ENCODE measurements at regions not wholly inside any gene's neighbourhood (a gene's known extent, or its start where the extent isn't known, plus 50 kb on each side); places are given as distances from the start of the nearest gene placed in this dataset.

DNA sequence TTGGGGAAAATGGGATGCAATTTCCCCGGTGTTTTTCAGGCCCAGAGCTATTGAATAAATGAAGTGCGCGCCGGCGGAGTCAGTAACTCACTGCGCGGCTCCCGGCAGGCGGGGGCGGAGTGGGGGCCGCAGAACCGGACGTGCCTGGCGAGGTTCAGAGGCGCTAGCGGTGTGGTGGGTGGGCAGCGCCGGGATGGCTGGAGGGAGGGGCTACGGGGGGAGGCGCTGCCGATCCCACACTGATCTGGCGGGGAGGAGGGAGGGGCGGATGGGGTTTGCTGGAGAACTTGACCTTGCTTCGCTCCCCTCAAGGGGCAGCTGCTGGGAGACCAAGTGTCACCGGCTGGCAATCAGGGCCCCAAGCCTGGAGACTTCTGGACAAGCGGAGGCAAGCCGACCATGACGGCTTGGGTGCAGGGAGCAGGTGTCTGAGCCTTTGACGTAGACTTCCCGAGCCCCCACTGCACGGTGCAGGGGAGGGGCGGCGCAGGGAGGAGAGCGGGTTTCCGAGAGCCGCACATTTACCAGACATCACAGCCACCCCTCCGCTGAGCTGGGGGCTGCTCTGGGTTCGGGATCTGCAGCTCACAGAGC, 174.1 kb upstream of the RTL1 start:
- TF ChIP-seq, protein P1, sequence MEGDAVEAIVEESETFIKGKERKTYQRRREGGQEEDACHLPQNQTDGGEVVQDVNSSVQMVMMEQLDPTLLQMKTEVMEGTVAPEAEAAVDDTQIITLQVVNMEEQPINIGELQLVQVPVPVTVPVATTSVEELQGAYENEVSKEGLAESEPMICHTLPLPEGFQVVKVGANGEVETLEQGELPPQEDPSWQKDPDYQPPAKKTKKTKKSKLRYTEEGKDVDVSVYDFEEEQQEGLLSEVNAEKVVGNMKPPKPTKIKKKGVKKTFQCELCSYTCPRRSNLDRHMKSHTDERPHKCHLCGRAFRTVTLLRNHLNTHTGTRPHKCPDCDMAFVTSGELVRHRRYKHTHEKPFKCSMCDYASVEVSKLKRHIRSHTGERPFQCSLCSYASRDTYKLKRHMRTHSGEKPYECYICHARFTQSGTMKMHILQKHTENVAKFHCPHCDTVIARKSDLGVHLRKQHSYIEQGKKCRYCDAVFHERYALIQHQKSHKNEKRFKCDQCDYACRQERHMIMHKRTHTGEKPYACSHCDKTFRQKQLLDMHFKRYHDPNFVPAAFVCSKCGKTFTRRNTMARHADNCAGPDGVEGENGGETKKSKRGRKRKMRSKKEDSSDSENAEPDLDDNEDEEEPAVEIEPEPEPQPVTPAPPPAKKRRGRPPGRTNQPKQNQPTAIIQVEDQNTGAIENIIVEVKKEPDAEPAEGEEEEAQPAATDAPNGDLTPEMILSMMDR (conservative IDR thresholded peaks at IDR 0.05; ENCODE audit: low read depth, low read length), result no peak
- peak overlapping the region; percentile 39 for H3K4me3 ChIP-seq (ENCODE audit: low read depth, low read length)
- DNase-seq (ENCODE audit: low read depth), result peak; percentile 41

GRCh38 chr14:101078170-101078891, 174.8 kb upstream of the RTL1 start:
- H3K4me3 ChIP-seq (ENCODE audit: low read depth, low read length), result no peak overlapping the region
- DNase-seq (ENCODE audit: low read depth), result no peak
- TF ChIP-seq, protein P1 (conservative IDR thresholded peaks at IDR 0.05; ENCODE audit: low read depth, low read length), result no peak

DNA sequence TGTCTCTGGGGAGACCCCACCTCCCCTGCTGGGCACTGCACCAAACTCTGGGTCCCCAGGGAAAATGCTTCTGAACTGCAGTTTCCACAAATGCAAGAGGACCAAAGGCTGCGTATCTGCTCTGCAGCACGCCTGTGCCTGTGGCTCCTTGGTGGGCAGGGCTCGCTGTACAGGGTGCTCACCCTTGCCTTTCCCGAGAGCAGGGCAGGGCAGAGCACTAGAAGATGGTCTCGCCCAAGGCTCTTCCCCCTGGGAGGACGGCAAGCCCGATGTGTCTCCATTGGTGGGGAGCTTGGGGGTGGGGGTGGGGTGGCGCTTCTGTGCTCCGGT, 175.3 kb upstream of the RTL1 start:
- TF ChIP-seq, protein P1 (conservative IDR thresholded peaks at IDR 0.05; ENCODE audit: low read depth, low read length), result no peak
- H3K4me3 ChIP-seq (ENCODE audit: low read depth, low read length), result no peak overlapping the region
- no peak for DNase-seq (ENCODE audit: low read depth)

DNA sequence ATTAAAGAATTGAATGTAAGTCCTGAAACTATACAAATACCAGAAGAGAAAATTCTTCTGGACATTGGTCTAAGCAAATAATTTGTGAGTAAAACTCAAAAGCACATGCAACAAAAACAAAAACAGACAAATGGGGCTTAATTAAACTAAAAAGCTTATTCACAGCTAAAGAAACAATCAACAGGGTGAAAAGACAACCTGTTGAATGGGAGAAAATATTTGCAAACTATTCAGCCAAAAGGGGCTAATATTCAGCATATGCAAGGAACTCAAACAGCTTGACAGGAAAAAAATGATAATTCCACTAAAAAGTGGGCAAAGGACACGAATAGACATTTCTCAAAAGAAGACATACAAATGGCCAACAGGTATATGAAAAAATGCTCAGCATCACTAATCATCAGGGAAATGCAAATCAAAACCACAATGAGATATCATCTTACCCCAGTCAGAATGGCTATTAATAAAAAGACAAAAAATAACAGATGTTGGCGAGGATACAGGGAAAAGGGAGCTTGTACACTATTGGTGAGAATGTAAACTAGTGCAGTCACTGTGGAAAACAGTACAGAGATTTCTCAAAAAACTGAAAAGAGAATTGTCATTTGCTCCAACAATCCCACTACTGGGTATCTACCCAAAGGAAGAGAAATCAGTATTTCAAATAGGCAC, 177.5 kb upstream of the RTL1 start:
- TF ChIP-seq, protein P1 (conservative IDR thresholded peaks at IDR 0.05; ENCODE audit: low read depth, low read length), result no peak
- H3K4me3 ChIP-seq (ENCODE audit: low read depth, low read length), result no peak overlapping the region
- DNase-seq (ENCODE audit: low read depth), result no peak

- TF ChIP-seq, protein P1 (conservative IDR thresholded peaks at IDR 0.05; ENCODE audit: low read depth, low read length), result no peak
- DNase-seq (ENCODE audit: low read depth), result no peak
- H3K4me3 ChIP-seq (ENCODE audit: low read depth, low read length), result no peak overlapping the region
These were observed 178.5 kb upstream of the RTL1 start for GRCh38 chr14:101082036-101082435.

DNA sequence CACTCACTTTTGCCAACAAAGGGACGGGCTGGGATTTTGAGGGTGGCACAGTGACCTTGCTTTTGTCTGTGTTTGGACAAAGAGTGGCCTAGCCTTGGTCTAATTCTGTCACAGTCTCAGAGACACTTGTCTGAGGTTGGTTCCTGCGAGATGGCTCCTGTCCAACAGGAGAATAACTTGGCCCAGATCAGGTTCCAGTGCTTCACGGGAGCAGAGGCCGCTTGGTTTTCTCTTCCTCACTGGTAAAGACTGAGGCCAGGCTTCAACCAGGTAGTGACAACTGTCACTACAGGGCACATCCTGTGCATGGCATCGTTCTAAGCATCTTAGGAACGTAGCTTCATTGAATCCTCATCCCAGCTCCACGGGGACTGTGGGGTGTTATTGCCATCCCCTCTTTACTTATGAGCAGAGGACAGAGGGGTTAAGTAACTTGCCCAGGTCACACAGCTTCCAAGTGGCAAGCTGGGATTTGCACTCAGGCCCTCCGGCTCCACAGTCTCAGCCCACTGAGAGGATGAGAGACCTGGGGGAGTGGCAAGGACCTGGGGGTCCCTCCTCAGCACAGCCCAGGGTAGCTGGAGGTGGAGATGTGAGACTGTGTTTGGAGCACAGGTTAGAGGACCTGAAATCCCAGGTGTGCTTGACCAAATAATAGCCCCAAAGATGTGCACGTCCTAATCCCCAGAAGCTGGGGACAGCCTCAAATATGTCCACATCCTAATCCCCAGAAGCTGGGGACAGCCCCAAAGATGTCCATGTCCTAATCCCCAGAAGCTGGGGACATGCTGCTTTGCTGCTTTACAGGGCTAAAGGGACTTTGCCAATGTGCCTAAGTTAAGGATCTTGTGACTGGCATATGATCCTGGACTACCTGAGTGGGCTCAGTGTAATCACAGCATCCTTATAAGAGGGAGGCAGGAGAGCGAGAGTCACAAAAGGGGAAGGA, 179.2 kb upstream of the RTL1 start:
- no peak overlapping the region for H3K4me3 ChIP-seq (ENCODE audit: low read depth, low read length)
- DNase-seq (ENCODE audit: low read depth), result no peak
- TF ChIP-seq, protein P1 (conservative IDR thresholded peaks at IDR 0.05; ENCODE audit: low read depth, low read length), result no peak

All from choroid plexus epithelial cell (primary cell).